HEK293 (cell line): ENCODE measurements at regions not wholly inside any gene's neighbourhood (a gene's known extent, or its start where the extent isn't known, plus 50 kb on each side); places are given as distances from the start of the nearest gene placed in this dataset.
A peak's percentile ranks its signal among the peaks of the same experiment; 100 is the strongest.

Experiments used
- CTCF ChIA-PET: fragments of 350-600 bp; formaldehyde crosslinking; extraction: SDS; loops from one replicate; lab custom pipeline; 2021; ENCODE audit warnings: antibody characterized with exemption; lab: Yijun Ruan, JAX
- POLR2A ChIA-PET: fragments of 300-600 bp; formaldehyde crosslinking; extraction: SDS; loops from one replicate; lab custom pipeline; 2020; ENCODE audit warnings: antibody characterized with exemption, inconsistent platforms; lab: Yijun Ruan, JAX
- H3K27ac ChIP-seq: fragments of 200-500 bp; sonication (Bioruptor generic); 2 replicates; pipeline ENCODE4 v1.5.1; 2014; ENCODE audit warnings: low read depth, low read length, control low read depth, inconsistent platforms; ENCODE audit errors: extremely low read depth
- H3K36me3 ChIP-seq, 2 experiments: fragments of 200-500 bp in 1 of 2; sonication (Bioruptor generic) in 1 of 2; 1 replicate in 1 of 2; 2 replicates in 1 of 2; pipeline ENCODE4 v1.5.1; 2014 to 2017; ENCODE audit warnings: inconsistent platforms in 2 of 2, low read length in 2 of 2; ENCODE audit not compliant: control insufficient read depth in 2 of 2, insufficient read depth in 1 of 2
- H3K4me1 ChIP-seq: fragments of 200-500 bp; sonication (Bioruptor generic); 2 replicates; pipeline ENCODE4 v1.5.1; 2014; ENCODE audit warnings: mild to moderate bottlenecking, low read length, inconsistent platforms; ENCODE audit not compliant: control insufficient read depth, insufficient read depth
- H3K4me3 ChIP-seq: 2 replicates; pipeline ENCODE4 v1.5.1; 2011; ENCODE audit warnings: low read depth, mild to moderate bottlenecking, control low read depth, low read length, moderate library complexity
- H3K9me3 ChIP-seq: fragments of 200-500 bp; sonication (Bioruptor generic); 2 replicates; pipeline ENCODE4 v1.5.1; 2014; ENCODE audit warnings: low read depth, low read length, inconsistent platforms; ENCODE audit not compliant: control insufficient read depth, insufficient read depth
- HOXA7 ChIP-seq: sonication (generic); formaldehyde crosslinking; IDR thresholded peaks from 2 replicates; pipeline ENCODE4 v1.8.1; 2022; ENCODE audit warnings: missing genetic modification reagents, borderline replicate concordance
- OSR2 ChIP-seq: fragments of 450-650 bp; formaldehyde crosslinking; IDR thresholded peaks from 2 replicates; pipeline ENCODE4 v1.5.1; 2016; ENCODE audit warnings: missing biosample characterization, missing genetic modification characterization
- ZBTB1 ChIP-seq: fragments of 450-650 bp; formaldehyde crosslinking; IDR thresholded peaks from 2 replicates; pipeline ENCODE4 v1.5.1; 2016; ENCODE audit warnings: missing biosample characterization, missing genetic modification characterization
- ZNF19 ChIP-seq: fragments of 450-650 bp; formaldehyde crosslinking; IDR thresholded peaks from 2 replicates; pipeline ENCODE4; 2016; ENCODE audit warnings: missing biosample characterization, missing genetic modification characterization, low read depth
- ZNF292 ChIP-seq: fragments of 450-650 bp; formaldehyde crosslinking; IDR thresholded peaks from 2 replicates; pipeline ENCODE4 v1.5.1; 2016; ENCODE audit warnings: low read depth, missing biosample characterization, missing genetic modification characterization, borderline replicate concordance
- ZNF473 ChIP-seq: fragments of 450-650 bp; formaldehyde crosslinking; IDR thresholded peaks from 2 replicates; pipeline ENCODE4 v1.5.1; 2017; ENCODE audit warnings: missing biosample characterization, missing genetic modification characterization
- ZNF510 ChIP-seq: fragments of 450-650 bp; formaldehyde crosslinking; IDR thresholded peaks from 2 replicates; pipeline ENCODE4 v1.5.1; 2018; ENCODE audit warnings: mild to moderate bottlenecking, missing genetic modification characterization, missing biosample characterization; ENCODE audit not compliant: insufficient replicate concordance
- ZNF548 ChIP-seq: fragments of 450-650 bp; formaldehyde crosslinking; IDR thresholded peaks from 2 replicates; pipeline ENCODE4 v1.5.1; 2016; ENCODE audit warnings: missing biosample characterization, missing genetic modification characterization
- ZNF571 ChIP-seq: fragments of 450-650 bp; formaldehyde crosslinking; IDR thresholded peaks from 2 replicates; pipeline ENCODE4 v1.5.0; 2017; ENCODE audit warnings: missing biosample characterization, missing genetic modification characterization
- ZNF654 ChIP-seq: fragments of 450-650 bp; formaldehyde crosslinking; IDR thresholded peaks from 2 replicates; pipeline ENCODE4 v1.5.1; 2016; ENCODE audit warnings: low read depth, missing biosample characterization, missing genetic modification characterization
- ZNF660 ChIP-seq: fragments of 450-650 bp; IDR thresholded peaks from 2 replicates; pipeline ENCODE4 v1.5.1; 2018; ENCODE audit warnings: missing biosample characterization, mild to moderate bottlenecking, missing genetic modification characterization
- ZSCAN16 ChIP-seq: fragments of 450-650 bp; formaldehyde crosslinking; IDR thresholded peaks from 2 replicates; pipeline ENCODE4 v1.5.1; 2016; ENCODE audit warnings: missing biosample characterization, missing genetic modification characterization
- TF ChIP-seq, protein P1 (sequence below): IDR thresholded peaks from 2 replicates; pipeline ENCODE4 v1.6.1; 2011; ENCODE audit warnings: mild to moderate bottlenecking, low read depth, low read length, borderline replicate concordance
- TF ChIP-seq, protein P2 (sequence below): fragments of 450-650 bp; formaldehyde crosslinking; IDR thresholded peaks from 2 replicates; pipeline ENCODE4 v1.5.1; 2016; ENCODE audit warnings: missing biosample characterization, missing genetic modification characterization
- TF ChIP-seq, protein P3 (sequence below): fragments of 450-650 bp; formaldehyde crosslinking; IDR thresholded peaks from 2 replicates; pipeline ENCODE4 v1.5.1; 2016; ENCODE audit warnings: missing biosample characterization, missing genetic modification characterization
- TF ChIP-seq, protein P4 (sequence below): fragments of 450-650 bp; formaldehyde crosslinking; IDR thresholded peaks from 2 replicates; pipeline ENCODE4 v1.5.1; 2016; ENCODE audit warnings: missing biosample characterization, missing genetic modification characterization, low read depth
- TF ChIP-seq, protein P5 (sequence below): fragments of 450-650 bp; formaldehyde crosslinking; IDR thresholded peaks from 2 replicates; pipeline ENCODE4 v1.5.1; 2016; ENCODE audit warnings: missing biosample characterization, missing genetic modification characterization, low read depth
- TF ChIP-seq, protein P6 (sequence below): fragments of 450-650 bp; formaldehyde crosslinking; IDR thresholded peaks from 2 replicates; pipeline ENCODE4 v1.5.0; 2017; ENCODE audit warnings: missing biosample characterization, missing genetic modification characterization, borderline replicate concordance

DNA sequence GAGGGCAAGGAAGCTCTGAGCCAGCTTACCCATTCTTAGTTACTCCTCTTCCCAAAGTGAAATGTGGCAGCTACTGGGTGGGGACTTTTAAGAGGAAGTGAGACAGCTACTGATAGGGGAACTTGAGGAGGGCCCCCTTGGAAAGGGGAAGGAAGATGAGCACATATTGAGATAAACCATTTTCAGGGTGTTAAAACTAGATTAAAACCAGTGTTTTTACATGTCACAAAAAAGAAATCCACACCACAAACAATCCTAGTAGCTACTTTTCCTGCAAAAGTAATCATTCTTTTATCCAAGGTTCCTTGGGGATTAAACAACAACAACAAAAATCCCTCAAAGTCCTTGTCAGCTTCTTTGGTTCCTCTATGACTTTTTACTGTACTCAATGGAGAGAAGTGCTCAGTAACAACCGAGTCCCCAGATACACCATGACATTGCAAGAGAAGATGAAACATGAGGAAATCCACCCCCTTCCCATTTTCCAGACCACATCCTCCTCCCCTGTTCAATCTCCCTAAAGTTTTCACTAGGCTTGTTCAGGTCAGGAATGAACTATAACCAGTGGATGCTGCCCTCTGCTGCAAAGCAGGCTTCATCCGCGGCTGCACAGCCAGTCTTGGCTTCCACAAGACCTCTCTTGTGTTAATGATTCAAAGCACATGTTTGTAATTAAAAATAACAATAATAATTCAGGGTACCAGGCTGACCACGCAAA, 113.5 kb upstream of the TMEM164 start:
- peak; percentile 9; the same call in 1 of the 2 replicates for TF ChIP-seq ZNF654 (tag by site-specific recombination)
- TF ChIP-seq, protein P1, sequence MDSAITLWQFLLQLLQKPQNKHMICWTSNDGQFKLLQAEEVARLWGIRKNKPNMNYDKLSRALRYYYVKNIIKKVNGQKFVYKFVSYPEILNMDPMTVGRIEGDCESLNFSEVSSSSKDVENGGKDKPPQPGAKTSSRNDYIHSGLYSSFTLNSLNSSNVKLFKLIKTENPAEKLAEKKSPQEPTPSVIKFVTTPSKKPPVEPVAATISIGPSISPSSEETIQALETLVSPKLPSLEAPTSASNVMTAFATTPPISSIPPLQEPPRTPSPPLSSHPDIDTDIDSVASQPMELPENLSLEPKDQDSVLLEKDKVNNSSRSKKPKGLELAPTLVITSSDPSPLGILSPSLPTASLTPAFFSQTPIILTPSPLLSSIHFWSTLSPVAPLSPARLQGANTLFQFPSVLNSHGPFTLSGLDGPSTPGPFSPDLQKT: no peak
- TF ChIP-seq, protein P2, sequence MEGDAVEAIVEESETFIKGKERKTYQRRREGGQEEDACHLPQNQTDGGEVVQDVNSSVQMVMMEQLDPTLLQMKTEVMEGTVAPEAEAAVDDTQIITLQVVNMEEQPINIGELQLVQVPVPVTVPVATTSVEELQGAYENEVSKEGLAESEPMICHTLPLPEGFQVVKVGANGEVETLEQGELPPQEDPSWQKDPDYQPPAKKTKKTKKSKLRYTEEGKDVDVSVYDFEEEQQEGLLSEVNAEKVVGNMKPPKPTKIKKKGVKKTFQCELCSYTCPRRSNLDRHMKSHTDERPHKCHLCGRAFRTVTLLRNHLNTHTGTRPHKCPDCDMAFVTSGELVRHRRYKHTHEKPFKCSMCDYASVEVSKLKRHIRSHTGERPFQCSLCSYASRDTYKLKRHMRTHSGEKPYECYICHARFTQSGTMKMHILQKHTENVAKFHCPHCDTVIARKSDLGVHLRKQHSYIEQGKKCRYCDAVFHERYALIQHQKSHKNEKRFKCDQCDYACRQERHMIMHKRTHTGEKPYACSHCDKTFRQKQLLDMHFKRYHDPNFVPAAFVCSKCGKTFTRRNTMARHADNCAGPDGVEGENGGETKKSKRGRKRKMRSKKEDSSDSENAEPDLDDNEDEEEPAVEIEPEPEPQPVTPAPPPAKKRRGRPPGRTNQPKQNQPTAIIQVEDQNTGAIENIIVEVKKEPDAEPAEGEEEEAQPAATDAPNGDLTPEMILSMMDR: peak; percentile 31; the same call in 1 of the 2 replicates
- Histone ChIP-seq H3K36me3 (no peaks in the 10 kb centered on the region), H3K4me1 (no peaks in the 10 kb centered on the region), H3K4me3 (no peak overlapping the region), H3K27ac (no peak overlapping the region), H3K9me3 (no peaks in the 10 kb centered on the region)
- POLR2A ChIA-PET: no interaction called here
- CTCF ChIA-PET: interaction anchor here (0.6 to 8.4 kb wide), 13 partner anchors 10 to 461 kb away, joined by 3 to 166 read pairs (median 3); no protein-coding TSS in a partner anchor

DNA sequence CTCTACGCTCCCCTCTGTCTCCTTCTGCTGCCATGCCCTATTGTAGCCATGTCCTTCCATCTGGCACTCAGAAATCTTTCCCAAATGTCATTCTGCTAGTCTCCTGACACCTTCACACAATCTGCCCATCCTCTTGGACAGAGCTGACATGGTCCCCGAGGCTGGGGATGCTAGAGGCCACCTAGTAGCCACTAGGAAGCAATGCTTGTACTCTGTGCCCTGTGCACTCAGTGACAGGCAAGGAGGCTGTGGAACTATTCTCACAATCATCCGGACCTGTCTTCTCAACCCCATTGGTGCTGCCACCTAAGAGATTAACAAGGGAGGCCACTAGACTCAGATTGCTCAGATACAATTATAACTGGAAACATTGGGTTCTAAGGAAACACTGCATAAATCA, 112.6 kb upstream of the TMEM164 start:
- ChIA-PET POLR2A (interaction anchor here (1.4 kb wide), 1 partner anchor 27 kb away, joined by 5 read pairs; no protein-coding TSS in a partner anchor), CTCF (interaction anchor here (0.6 to 8.4 kb wide), 47 partner anchors 9 to 1191 kb away, joined by 3 to 166 read pairs (median 5); no protein-coding TSS in a partner anchor)

DNA sequence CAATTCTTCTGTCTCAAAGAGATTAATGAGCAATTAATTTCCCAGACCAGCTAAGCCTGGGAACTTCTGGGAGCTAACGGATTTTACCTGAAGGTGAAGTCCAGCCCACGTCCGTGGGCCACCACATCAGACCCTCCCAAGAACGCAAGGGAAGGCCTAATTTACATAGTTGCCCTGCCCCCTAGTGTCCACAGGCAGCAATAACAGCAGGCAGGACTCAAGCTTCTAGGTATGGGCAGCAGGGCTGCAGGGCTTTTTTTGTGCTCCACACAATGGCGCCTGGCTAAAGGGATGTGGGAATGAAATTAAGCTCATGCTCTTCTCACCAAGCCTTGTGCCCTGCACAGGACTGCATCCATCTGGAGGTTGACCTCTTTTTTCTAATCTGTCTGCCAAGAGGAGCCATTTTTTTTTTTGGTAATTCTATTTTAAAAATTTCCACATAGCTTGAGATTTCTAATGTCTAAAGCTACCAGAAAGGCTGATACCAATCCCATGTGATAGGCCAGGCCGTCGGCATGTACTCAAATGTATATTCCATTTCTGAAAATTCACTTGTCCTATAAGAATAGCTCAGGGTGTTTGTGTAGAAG, 111.9 kb upstream of the TMEM164 start:
- ChIA-PET POLR2A (interaction anchor here (1.4 kb wide), 1 partner anchor 27 kb away, joined by 5 read pairs; no protein-coding TSS in a partner anchor), CTCF (interaction anchor here (0.5 to 8.4 kb wide), 68 partner anchors 9 to 1365 kb away, joined by 3 to 166 read pairs (median 4); no protein-coding TSS in a partner anchor)
- Histone ChIP-seq H3K36me3 (no peaks in the 10 kb centered on the region), H3K27ac (no peak overlapping the region), H3K4me1 (no peaks in the 10 kb centered on the region), H3K4me3 (no peak overlapping the region), H3K9me3 (no peaks in the 10 kb centered on the region)
- TF ChIP-seq, protein P3, sequence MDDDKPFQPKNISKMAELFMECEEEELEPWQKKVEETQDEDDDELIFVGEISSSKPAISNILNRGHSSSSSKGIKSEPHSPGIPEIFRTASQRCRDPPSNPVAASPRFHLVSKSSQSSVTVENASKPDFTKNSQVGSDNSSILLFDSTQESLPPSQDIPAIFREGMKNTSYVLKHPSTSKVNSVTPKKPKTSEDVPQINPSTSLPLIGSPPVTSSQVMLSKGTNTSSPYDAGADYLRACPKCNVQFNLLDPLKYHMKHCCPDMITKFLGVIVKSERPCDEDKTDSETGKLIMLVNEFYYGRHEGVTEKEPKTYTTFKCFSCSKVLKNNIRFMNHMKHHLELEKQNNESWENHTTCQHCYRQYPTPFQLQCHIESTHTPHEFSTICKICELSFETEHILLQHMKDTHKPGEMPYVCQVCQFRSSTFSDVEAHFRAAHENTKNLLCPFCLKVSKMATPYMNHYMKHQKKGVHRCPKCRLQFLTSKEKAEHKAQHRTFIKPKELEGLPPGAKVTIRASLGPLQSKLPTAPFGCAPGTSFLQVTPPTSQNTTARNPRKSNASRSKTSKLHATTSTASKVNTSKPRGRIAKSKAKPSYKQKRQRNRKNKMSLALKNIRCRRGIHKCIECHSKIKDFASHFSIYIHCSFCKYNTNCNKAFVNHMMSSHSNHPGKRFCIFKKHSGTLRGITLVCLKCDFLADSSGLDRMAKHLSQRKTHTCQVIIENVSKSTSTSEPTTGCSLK: no peak
- TF ChIP-seq, protein P2: peak; percentile 58
- TF ChIP-seq, protein P4, sequence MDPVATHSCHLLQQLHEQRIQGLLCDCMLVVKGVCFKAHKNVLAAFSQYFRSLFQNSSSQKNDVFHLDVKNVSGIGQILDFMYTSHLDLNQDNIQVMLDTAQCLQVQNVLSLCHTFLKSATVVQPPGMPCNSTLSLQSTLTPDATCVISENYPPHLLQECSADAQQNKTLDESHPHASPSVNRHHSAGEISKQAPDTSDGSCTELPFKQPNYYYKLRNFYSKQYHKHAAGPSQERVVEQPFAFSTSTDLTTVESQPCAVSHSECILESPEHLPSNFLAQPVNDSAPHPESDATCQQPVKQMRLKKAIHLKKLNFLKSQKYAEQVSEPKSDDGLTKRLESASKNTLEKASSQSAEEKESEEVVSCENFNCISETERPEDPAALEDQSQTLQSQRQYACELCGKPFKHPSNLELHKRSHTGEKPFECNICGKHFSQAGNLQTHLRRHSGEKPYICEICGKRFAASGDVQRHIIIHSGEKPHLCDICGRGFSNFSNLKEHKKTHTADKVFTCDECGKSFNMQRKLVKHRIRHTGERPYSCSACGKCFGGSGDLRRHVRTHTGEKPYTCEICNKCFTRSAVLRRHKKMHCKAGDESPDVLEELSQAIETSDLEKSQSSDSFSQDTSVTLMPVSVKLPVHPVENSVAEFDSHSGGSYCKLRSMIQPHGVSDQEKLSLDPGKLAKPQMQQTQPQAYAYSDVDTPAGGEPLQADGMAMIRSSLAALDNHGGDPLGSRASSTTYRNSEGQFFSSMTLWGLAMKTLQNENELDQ (tag by site-specific recombination): no peak
- TF ChIP-seq ZNF654 (tag by site-specific recombination): peak; percentile 88

More for the DNA sequence above, 112.6 kb upstream of the TMEM164 start:
- TF ChIP-seq ZSCAN16 (tag by site-specific recombination) (no peak), ZNF473 (tag by site-specific recombination) (no peak), ZNF19 (tag by site-specific recombination) (no peak), ZNF571 (tag by site-specific recombination) (no peak), ZNF548 (tag by site-specific recombination) (no peak), HOXA7 (CRISPR knock-in tag) (no peak), ZNF660 (no peak), OSR2 (tag by site-specific recombination) (no peak), ZBTB1 (tag by site-specific recombination) (no peak), ZNF510 (tag by site-specific recombination) (no peak), ZNF292 (tag by site-specific recombination) (no peak)
- TF ChIP-seq, protein P5, sequence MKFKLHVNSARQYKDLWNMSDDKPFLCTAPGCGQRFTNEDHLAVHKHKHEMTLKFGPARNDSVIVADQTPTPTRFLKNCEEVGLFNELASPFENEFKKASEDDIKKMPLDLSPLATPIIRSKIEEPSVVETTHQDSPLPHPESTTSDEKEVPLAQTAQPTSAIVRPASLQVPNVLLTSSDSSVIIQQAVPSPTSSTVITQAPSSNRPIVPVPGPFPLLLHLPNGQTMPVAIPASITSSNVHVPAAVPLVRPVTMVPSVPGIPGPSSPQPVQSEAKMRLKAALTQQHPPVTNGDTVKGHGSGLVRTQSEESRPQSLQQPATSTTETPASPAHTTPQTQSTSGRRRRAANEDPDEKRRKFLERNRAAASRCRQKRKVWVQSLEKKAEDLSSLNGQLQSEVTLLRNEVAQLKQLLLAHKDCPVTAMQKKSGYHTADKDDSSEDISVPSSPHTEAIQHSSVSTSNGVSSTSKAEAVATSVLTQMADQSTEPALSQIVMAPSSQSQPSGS (tag by site-specific recombination): no peak
- TF ChIP-seq, protein P6, sequence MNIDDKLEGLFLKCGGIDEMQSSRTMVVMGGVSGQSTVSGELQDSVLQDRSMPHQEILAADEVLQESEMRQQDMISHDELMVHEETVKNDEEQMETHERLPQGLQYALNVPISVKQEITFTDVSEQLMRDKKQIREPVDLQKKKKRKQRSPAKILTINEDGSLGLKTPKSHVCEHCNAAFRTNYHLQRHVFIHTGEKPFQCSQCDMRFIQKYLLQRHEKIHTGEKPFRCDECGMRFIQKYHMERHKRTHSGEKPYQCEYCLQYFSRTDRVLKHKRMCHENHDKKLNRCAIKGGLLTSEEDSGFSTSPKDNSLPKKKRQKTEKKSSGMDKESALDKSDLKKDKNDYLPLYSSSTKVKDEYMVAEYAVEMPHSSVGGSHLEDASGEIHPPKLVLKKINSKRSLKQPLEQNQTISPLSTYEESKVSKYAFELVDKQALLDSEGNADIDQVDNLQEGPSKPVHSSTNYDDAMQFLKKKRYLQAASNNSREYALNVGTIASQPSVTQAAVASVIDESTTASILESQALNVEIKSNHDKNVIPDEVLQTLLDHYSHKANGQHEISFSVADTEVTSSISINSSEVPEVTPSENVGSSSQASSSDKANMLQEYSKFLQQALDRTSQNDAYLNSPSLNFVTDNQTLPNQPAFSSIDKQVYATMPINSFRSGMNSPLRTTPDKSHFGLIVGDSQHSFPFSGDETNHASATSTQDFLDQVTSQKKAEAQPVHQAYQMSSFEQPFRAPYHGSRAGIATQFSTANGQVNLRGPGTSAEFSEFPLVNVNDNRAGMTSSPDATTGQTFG (tag by site-specific recombination): no peak
- Histone ChIP-seq H3K4me1 (no peaks in the 10 kb centered on the region), H3K9me3 (no peaks in the 10 kb centered on the region), H3K4me3 (no peak overlapping the region), H3K27ac (no peak overlapping the region), H3K36me3 (no peaks in the 10 kb centered on the region)
